HCT116 (cell line): ENCODE measurements at regions not wholly inside any gene's neighbourhood (a gene's known extent, or its start where the extent isn't known, plus 50 kb on each side); places are given as distances from the start of the nearest gene placed in this dataset.

ENCODE experiments used
- CEBPB ChIP-seq: IDR thresholded peaks from 2 replicates; pipeline ENCODE4 v1.6.1; 2012; ENCODE audit warnings: low read depth
- CTCF ChIP-seq, 3 experiments: fragments of 200-600 bp in 1 of 3; sonication (generic) in 1 of 3; IDR thresholded peaks in 2 of 3; conservative IDR thresholded peaks in 1 of 3; 2 replicates each; pipeline ENCODE4 v1.5.1; 2012 to 2017; ENCODE audit warnings: low read depth in 2 of 3, low read length in 2 of 3, antibody characterized with exemption in 1 of 3, borderline replicate concordance in 1 of 3, control low read depth in 1 of 3, mild to moderate bottlenecking in 1 of 3, mixed read lengths in 1 of 3, mixed run types in 1 of 3, moderate library complexity in 1 of 3; ENCODE audit not compliant: insufficient read depth in 1 of 3
- EGR1 ChIP-seq: IDR thresholded peaks from 2 replicates; pipeline ENCODE4 v1.6.1; 2012; ENCODE audit warnings: low read depth
- EZH2 ChIP-seq: fragments of 200-600 bp; sonication (generic); IDR thresholded peaks from 2 replicates; pipeline ENCODE4 v1.6.1; 2017; ENCODE audit warnings: antibody characterized with exemption, mixed run types
- POLR2A ChIP-seq: IDR thresholded peaks from 2 replicates; pipeline ENCODE4 v1.7.0; 2011; ENCODE audit warnings: borderline replicate concordance; ENCODE audit not compliant: insufficient read depth, insufficient read length; ENCODE audit errors: extremely low read depth
- POLR2AphosphoS5 ChIP-seq: IDR thresholded peaks from 2 replicates; pipeline ENCODE4 v1.6.1; 2011; ENCODE audit warnings: mild to moderate bottlenecking, low read depth, low read length, moderate library complexity
- RAD21 ChIP-seq: IDR thresholded peaks from 2 replicates; pipeline ENCODE4 v1.6.1; 2012; ENCODE audit warnings: low read depth, mild to moderate bottlenecking
- REST ChIP-seq: IDR thresholded peaks from 2 replicates; pipeline ENCODE4 v1.6.1; 2012; ENCODE audit warnings: low read depth
- SP1 ChIP-seq: IDR thresholded peaks from 2 replicates; pipeline ENCODE4 v1.6.1; 2012; ENCODE audit warnings: low read depth
- YY1 ChIP-seq: IDR thresholded peaks from 2 replicates; pipeline ENCODE4 v1.6.1; 2011; ENCODE audit warnings: low read length, low read depth, moderate library complexity, mild to moderate bottlenecking; ENCODE audit not compliant: insufficient replicate concordance; ENCODE audit errors: extremely low read depth
- ZBTB33 ChIP-seq: IDR thresholded peaks from 2 replicates; pipeline ENCODE4 v1.6.1; 2011; ENCODE audit warnings: mild to moderate bottlenecking, low read length, moderate library complexity; ENCODE audit not compliant: insufficient replicate concordance; ENCODE audit errors: extremely low read depth
- ZFX ChIP-seq: fragments of 450-650 bp; IDR thresholded peaks from 2 replicates; pipeline ENCODE4 v1.6.1; 2017
- ZNF274 ChIP-seq: fragments of 200-500 bp; sonication (Bioruptor generic); IDR thresholded peaks from 2 replicates; pipeline ENCODE4 v1.6.1; 2014; ENCODE audit warnings: mild to moderate bottlenecking, low read depth, low read length, inconsistent platforms

GRCh38 chr4:108328383-108328732 lies 159.6 kb upstream of the LEF1 start:
- TF ChIP-seq CEBPB, result no peak
- no peak for TF ChIP-seq EGR1
- no peak for TF ChIP-seq CTCF (IDR thresholded peaks at IDR 0.05 in 2 of 3, conservative IDR thresholded peaks at IDR 0.05 in 1 of 3; ENCODE audit: borderline replicate concordance in 1 of 3, insufficient read depth in 1 of 3, low read depth in 2 of 3, low read length in 2 of 3)
- TF ChIP-seq ZBTB33, result no peak
- no peak for TF ChIP-seq REST
- TF ChIP-seq YY1, result no peak
- no peak for TF ChIP-seq POLR2AphosphoS5
- TF ChIP-seq ZFX, result no peak
- TF ChIP-seq ZNF274, result no peak
- TF ChIP-seq EZH2, result no peak
- TF ChIP-seq POLR2A, result no peak
- no peak for TF ChIP-seq RAD21
- no peak for TF ChIP-seq SP1
